Tibial nerve (tissue), 4 donors: ENCODE measurements at regions not wholly inside any gene's neighbourhood (a gene's known extent, or its start where the extent isn't known, plus 50 kb on each side); places are given as distances from the start of the nearest gene placed in this dataset.

ENCODE experiments used
- DNase-seq, 2 donors: peaks; one replicate each; pipeline ENCODE4 v3.0.0-alpha.2; 2019; ENCODE audit warnings: low spot score in 2 of 2
- H3K27ac ChIP-seq, 4 donors: fragments of 200-600 bp; sonication (generic) in 3 of 4; one replicate each; pipeline ENCODE4 v1.5.1; 2017 to 2019; ENCODE audit warnings: mild to moderate bottlenecking in 1 of 4
- H3K27me3 ChIP-seq, 2 donors: fragments of 200-600 bp; sonication (generic) in 1 of 2; one replicate each; pipeline versions ENCODE4 v1.5.1 to v1.6.0; 2017 to 2019
- H3K36me3 ChIP-seq, 3 donors: fragments of 200-600 bp; sonication (generic); one replicate each; pipeline ENCODE4 v1.5.1; 2018 to 2019
- H3K4me1 ChIP-seq, 4 donors: fragments of 200-600 bp; sonication (generic) in 3 of 4; one replicate each; pipeline ENCODE4 v1.5.1; 2017 to 2019
- H3K4me3 ChIP-seq, 4 donors: fragments of 200-600 bp; sonication (generic) in 3 of 4; one replicate each; pipeline ENCODE4 v1.5.1; 2017 to 2019; ENCODE audit warnings: mild to moderate bottlenecking in 1 of 4, moderate library complexity in 1 of 4
- H3K9me3 ChIP-seq, 4 donors: fragments of 200-600 bp; sonication (generic) in 3 of 4; one replicate each; pipeline ENCODE4 v1.5.1; 2017 to 2019
- CTCF ChIP-seq, 5 experiments: fragments of 200-600 bp in 3 of 5; fragments of 450-650 bp in 2 of 5; sonication (generic) in 3 of 5; IDR thresholded peaks; one replicate each; pipeline ENCODE4 v1.5.1; 2016 to 2019; ENCODE audit warnings: antibody characterized with exemption in 5 of 5, mild to moderate bottlenecking in 3 of 5, moderate library complexity in 2 of 5
- EP300 ChIP-seq, 2 donors: sonication (generic); formaldehyde crosslinking; IDR thresholded peaks; one replicate each; pipeline ENCODE4 v1.6.1; 2017; ENCODE audit warnings: antibody characterized with exemption in 2 of 2, mild to moderate bottlenecking in 1 of 2
- POLR2A ChIP-seq, 2 donors: fragments of 450-650 bp; IDR thresholded peaks; one replicate each; pipeline ENCODE4 v1.6.1; 2017; ENCODE audit warnings: antibody characterized with exemption in 2 of 2, mild to moderate bottlenecking in 2 of 2, moderate library complexity in 2 of 2
- WGBS, 2 donors: methylation state at CpG; one replicate each; pipeline ENCODE4 v1.1.5; 2018; 5-methylcytosine and 5-hydroxymethylcytosine counted together

DNA sequence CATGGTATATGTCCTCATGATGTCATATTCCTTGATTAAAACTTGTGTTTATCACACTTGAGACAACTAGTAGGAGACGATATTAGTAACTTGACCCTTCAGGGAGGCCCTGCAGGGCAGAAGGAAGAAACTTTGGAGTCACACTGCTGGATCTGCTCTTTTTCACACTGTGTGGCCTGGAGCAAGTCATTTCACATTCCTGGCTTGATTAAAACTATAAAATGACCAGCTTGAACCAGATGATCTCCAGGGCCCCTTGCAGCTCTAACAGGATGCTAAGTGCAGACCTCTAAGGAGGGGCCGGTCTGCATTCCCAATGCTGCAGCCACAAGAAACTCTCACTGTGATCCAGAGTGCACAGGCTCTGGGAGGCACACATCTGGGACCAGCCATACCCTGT, 146.4 kb upstream of the ZNF366 start:
- DNase-seq: no peak
- H3K9me3 ChIP-seq: no peaks in the 10 kb centered on the region

GRCh38 chr5:72651779-72652178, 144.6 kb upstream of the ZNF366 start:
- no peak for DNase-seq
- no peaks in the 10 kb centered on the region for H3K9me3 ChIP-seq
- no peaks in the 10 kb centered on the region for H3K4me1 ChIP-seq
- TF ChIP-seq POLR2A (IDR thresholded peaks at IDR 0.05): no peak
- TF ChIP-seq CTCF (IDR thresholded peaks at IDR 0.05): no peak
- TF ChIP-seq EP300 (IDR thresholded peaks at IDR 0.05): no peak
- no peak overlapping the region for H3K27ac ChIP-seq
- H3K36me3 ChIP-seq: no peaks in the 10 kb centered on the region
- H3K4me3 ChIP-seq: no peak overlapping the region
- H3K27me3 ChIP-seq: no peaks in the 10 kb centered on the region

More for the DNA sequence above, 146.4 kb upstream of the ZNF366 start:
- Histone ChIP-seq H3K36me3 (no peaks in the 10 kb centered on the region), H3K4me3 (no peak overlapping the region), H3K27me3 (no peaks in the 10 kb centered on the region), H3K4me1 (no peaks in the 10 kb centered on the region), H3K27ac (no peak overlapping the region)
- 42 to 57% methylated on average over 2 of the region's 2 CpGs for whole genome bisulfite sequencing, 2 donors
- TF ChIP-seq CTCF (IDR thresholded peaks at IDR 0.05) (no peak), EP300 (IDR thresholded peaks at IDR 0.05) (no peak), POLR2A (IDR thresholded peaks at IDR 0.05) (no peak)

DNA sequence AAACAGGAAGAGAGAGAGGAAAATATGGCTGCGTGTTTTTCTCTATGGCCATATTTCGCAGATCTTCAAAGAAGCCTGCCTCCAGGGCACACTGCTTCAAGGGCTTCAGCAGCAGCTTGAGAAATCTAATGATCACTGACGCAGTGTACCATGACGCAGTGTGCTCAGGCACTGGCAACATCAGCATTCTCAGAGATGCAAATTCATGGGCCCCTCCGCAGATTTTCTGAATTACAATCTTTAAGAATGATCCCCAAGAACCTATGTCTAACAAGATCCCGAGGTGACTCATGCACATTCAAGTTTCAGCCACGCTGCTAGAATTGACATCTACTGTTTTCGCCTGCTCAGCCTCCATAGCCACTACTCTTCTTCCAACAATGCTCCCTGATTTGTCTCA, 143.9 kb upstream of the ZNF366 start:
- WGBS, 2 donors: 92 to 95% methylated on average over 8 of the region's 8 CpGs
- no peak for DNase-seq
- Histone ChIP-seq H3K27me3 (no peaks in the 10 kb centered on the region), H3K36me3 (no peaks in the 10 kb centered on the region), H3K4me1 (no peaks in the 10 kb centered on the region), H3K9me3 (no peaks in the 10 kb centered on the region), H3K4me3 (no peak overlapping the region), H3K27ac (no peak overlapping the region)
- TF ChIP-seq POLR2A (IDR thresholded peaks at IDR 0.05) (no peak), CTCF (IDR thresholded peaks at IDR 0.05) (no peak), EP300 (IDR thresholded peaks at IDR 0.05) (no peak)

- Histone ChIP-seq H3K4me1 (no peaks in the 10 kb centered on the region), H3K27me3 (no peaks in the 10 kb centered on the region), H3K9me3 (no peaks in the 10 kb centered on the region), H3K4me3 (no peak overlapping the region), H3K27ac (no peak overlapping the region), H3K36me3 (no peaks in the 10 kb centered on the region)
- no peak for DNase-seq
- no peak for TF ChIP-seq EP300 (IDR thresholded peaks at IDR 0.05)
- no peak for TF ChIP-seq POLR2A (IDR thresholded peaks at IDR 0.05)
- TF ChIP-seq CTCF (IDR thresholded peaks at IDR 0.05): no peak
- 57 to 61% methylated on average over 7 of the region's 7 CpGs for WGBS, 2 donors
Observed at GRCh38 chr5:72649449-72649848, 142.2 kb upstream of the ZNF366 start.

DNA sequence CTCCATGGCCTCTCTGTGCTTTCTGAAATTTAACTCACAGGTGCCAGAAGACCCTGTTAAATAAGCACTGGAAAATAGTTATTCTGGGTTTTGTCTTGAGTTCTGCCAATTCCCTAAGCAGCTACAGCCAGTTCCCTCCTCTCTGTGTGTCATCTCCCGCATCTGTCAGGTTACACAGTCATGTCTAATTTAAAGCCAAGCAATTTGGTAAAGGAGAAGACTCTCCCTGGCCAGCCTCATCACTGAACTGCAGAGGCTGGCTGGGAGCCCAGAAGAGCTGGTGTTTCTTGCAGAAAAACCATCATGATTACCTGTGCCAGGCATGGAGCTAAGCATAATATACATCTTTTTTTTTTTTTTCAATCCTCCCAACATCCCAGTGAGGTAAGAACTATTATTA, 141.3 kb upstream of the ZNF366 start:
- Histone ChIP-seq H3K36me3 (no peaks in the 10 kb centered on the region), H3K27ac (no peak overlapping the region), H3K4me3 (no peak overlapping the region), H3K9me3 (no peaks in the 10 kb centered on the region), H3K4me1 (no peaks in the 10 kb centered on the region), H3K27me3 (no peaks in the 10 kb centered on the region)
- no peak for DNase-seq
- WGBS, 2 donors: 76 to 77% methylated on average over 1 of the region's 1 CpG
- TF ChIP-seq EP300 (IDR thresholded peaks at IDR 0.05): no peak
- TF ChIP-seq POLR2A (IDR thresholded peaks at IDR 0.05): no peak
- TF ChIP-seq CTCF (IDR thresholded peaks at IDR 0.05): no peak
